Peyer's patch (tissue), 4 donors: ENCODE measurements at regions not wholly inside any gene's neighbourhood (a gene's known extent, or its start where the extent isn't known, plus 50 kb on each side); places are given as distances from the start of the nearest gene placed in this dataset.
A peak's percentile ranks its signal among the peaks of the same experiment; 100 is the strongest.

Source experiments
- DNase-seq, 3 donors: peaks; one replicate each; pipeline ENCODE4 v3.0.0-alpha.2; 2017 to 2019
- H3K27ac ChIP-seq, 4 donors: fragments of 200-600 bp; sonication (generic); one replicate each; pipeline ENCODE4 v1.5.1; 2016 to 2019
- H3K27me3 ChIP-seq, 2 donors: fragments of 200-600 bp; sonication (generic); one replicate each; pipeline ENCODE4 v1.5.1; 2019
- H3K36me3 ChIP-seq, 3 donors: fragments of 200-600 bp; sonication (generic); one replicate each; pipeline ENCODE4 v1.5.1; 2016 to 2019
- H3K4me1 ChIP-seq, 4 donors: fragments of 200-600 bp; sonication (generic); one replicate each; pipeline ENCODE4 v1.5.1; 2016 to 2019
- H3K4me3 ChIP-seq, 4 donors: fragments of 200-600 bp; sonication (generic); 1 replicate in 3 of 4; 2 replicates in 1 of 4; pipeline ENCODE4 v1.5.1; 2016 to 2019; ENCODE audit warnings: mild to moderate bottlenecking in 1 of 4
- H3K9me3 ChIP-seq, 4 donors: fragments of 200-600 bp; sonication (generic); one replicate each; pipeline ENCODE4 v1.5.1; 2016 to 2019; ENCODE audit warnings: mild to moderate bottlenecking in 1 of 4
- POLR2A ChIP-seq, 2 donors: fragments of 450-650 bp; IDR thresholded peaks; one replicate each; pipeline ENCODE4 v1.5.1; 2017; ENCODE audit warnings: antibody characterized with exemption in 2 of 2, mild to moderate bottlenecking in 2 of 2, moderate library complexity in 2 of 2
- TF ChIP-seq, protein P1 (sequence below), 6 experiments: fragments of 450-650 bp in 4 of 6; fragments of 200-600 bp in 2 of 6; sonication (generic) in 1 of 6; IDR thresholded peaks; one replicate each; pipeline ENCODE4 v1.5.1; 2017 to 2019; ENCODE audit warnings: antibody characterized with exemption in 6 of 6, mild to moderate bottlenecking in 3 of 6, moderate library complexity in 1 of 6

- Histone ChIP-seq H3K27me3 (no peaks in the 10 kb centered on the region), H3K36me3 (no peaks in the 10 kb centered on the region), H3K4me3 (no peak overlapping the region), H3K27ac (no peak overlapping the region), H3K4me1 (no peaks in the 10 kb centered on the region), H3K9me3 (no peaks in the 10 kb centered on the region)
- TF ChIP-seq POLR2A (IDR thresholded peaks at IDR 0.05) = no peak
- TF ChIP-seq, protein P1, sequence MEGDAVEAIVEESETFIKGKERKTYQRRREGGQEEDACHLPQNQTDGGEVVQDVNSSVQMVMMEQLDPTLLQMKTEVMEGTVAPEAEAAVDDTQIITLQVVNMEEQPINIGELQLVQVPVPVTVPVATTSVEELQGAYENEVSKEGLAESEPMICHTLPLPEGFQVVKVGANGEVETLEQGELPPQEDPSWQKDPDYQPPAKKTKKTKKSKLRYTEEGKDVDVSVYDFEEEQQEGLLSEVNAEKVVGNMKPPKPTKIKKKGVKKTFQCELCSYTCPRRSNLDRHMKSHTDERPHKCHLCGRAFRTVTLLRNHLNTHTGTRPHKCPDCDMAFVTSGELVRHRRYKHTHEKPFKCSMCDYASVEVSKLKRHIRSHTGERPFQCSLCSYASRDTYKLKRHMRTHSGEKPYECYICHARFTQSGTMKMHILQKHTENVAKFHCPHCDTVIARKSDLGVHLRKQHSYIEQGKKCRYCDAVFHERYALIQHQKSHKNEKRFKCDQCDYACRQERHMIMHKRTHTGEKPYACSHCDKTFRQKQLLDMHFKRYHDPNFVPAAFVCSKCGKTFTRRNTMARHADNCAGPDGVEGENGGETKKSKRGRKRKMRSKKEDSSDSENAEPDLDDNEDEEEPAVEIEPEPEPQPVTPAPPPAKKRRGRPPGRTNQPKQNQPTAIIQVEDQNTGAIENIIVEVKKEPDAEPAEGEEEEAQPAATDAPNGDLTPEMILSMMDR (IDR thresholded peaks at IDR 0.05) = no peak
- peak in 1 of 3 donors; percentile 5 for DNase-seq
These were observed 104.5 kb downstream of the TTC32 start for GRCh38 chr2:19797243-19797810.

- no peaks in the 10 kb centered on the region for H3K4me1 ChIP-seq
- H3K36me3 ChIP-seq = no peaks in the 10 kb centered on the region
- no peaks in the 10 kb centered on the region for H3K27me3 ChIP-seq
- TF ChIP-seq, protein P1 (IDR thresholded peaks at IDR 0.05) = no peak
- TF ChIP-seq POLR2A (IDR thresholded peaks at IDR 0.05) = no peak
- no peak overlapping the region for H3K27ac ChIP-seq
- DNase-seq = no peak
- H3K4me3 ChIP-seq = no peak overlapping the region
- no peaks in the 10 kb centered on the region for H3K9me3 ChIP-seq
These were observed 105.6 kb downstream of the TTC32 start for GRCh38 chr2:19796035-19796695.

GRCh38 chr2:19793132-19793750 is 108.5 kb downstream of the TTC32 start:
- Histone ChIP-seq H3K27me3 (no peaks in the 10 kb centered on the region), H3K4me1 (no peaks in the 10 kb centered on the region), H3K27ac (no peak overlapping the region), H3K4me3 (no peak overlapping the region), H3K9me3 (no peaks in the 10 kb centered on the region), H3K36me3 (no peaks in the 10 kb centered on the region)
- no peak for TF ChIP-seq POLR2A (IDR thresholded peaks at IDR 0.05)
- TF ChIP-seq, protein P1 (IDR thresholded peaks at IDR 0.05) = no peak
- DNase-seq = no peak

- Histone ChIP-seq H3K4me1 (no peaks in the 10 kb centered on the region), H3K36me3 (no peaks in the 10 kb centered on the region), H3K27me3 (no peaks in the 10 kb centered on the region), H3K9me3 (no peaks in the 10 kb centered on the region), H3K4me3 (no peak overlapping the region), H3K27ac (no peak overlapping the region)
- no peak for DNase-seq
- TF ChIP-seq, protein P1 (IDR thresholded peaks at IDR 0.05) = no peak
- no peak for TF ChIP-seq POLR2A (IDR thresholded peaks at IDR 0.05)
These were observed 111.5 kb downstream of the TTC32 start for GRCh38 chr2:19790291-19790690.

- Histone ChIP-seq H3K27ac (no peak overlapping the region), H3K4me1 (no peaks in the 10 kb centered on the region), H3K27me3 (no peaks in the 10 kb centered on the region), H3K36me3 (no peaks in the 10 kb centered on the region), H3K4me3 (no peak overlapping the region), H3K9me3 (no peaks in the 10 kb centered on the region)
- no peak for TF ChIP-seq POLR2A (IDR thresholded peaks at IDR 0.05)
- TF ChIP-seq, protein P1 (IDR thresholded peaks at IDR 0.05) = no peak
- DNase-seq = no peak
These were observed 114.6 kb downstream of the TTC32 start for GRCh38 chr2:19787134-19787533.
